SK-N-SH (cell line): ENCODE measurements at regions not wholly inside any gene's neighbourhood (a gene's known extent, or its start where the extent isn't known, plus 50 kb on each side); places are given as distances from the start of the nearest gene placed in this dataset.
"Not testable (repeated sequence)": the region's sequence is repeated elsewhere in the genome, so short reads cannot be mapped to it uniquely, and the experiment has no call there.

Experiments used
- EP300 ChIP-seq, 2 experiments: IDR thresholded peaks; 2 replicates each; pipeline versions ENCODE4 v1.4.0 to v1.6.1; 2012; ENCODE audit warnings: borderline replicate concordance in 1 of 2, low read depth in 1 of 2, low read length in 1 of 2
- EZH2phosphoT487 ChIP-seq: fragments of 200-600 bp; sonication (generic); IDR thresholded peaks from 2 replicates; pipeline ENCODE4 v1.6.1; 2017; ENCODE audit warnings: low read depth, mixed run types, mild to moderate bottlenecking, antibody characterized with exemption, moderate library complexity, borderline replicate concordance
- GABPA ChIP-seq: IDR thresholded peaks from 2 replicates; pipeline ENCODE4 v1.4.0; 2012; ENCODE audit warnings: low read depth, mild to moderate bottlenecking
- GATA2 ChIP-seq: sonication (generic); formaldehyde crosslinking; IDR thresholded peaks from 2 replicates; pipeline ENCODE4 v1.5.0; 2020; ENCODE audit warnings: mild to moderate bottlenecking, missing genetic modification reagents
- POLR2AphosphoS5 ChIP-seq: IDR thresholded peaks from 2 replicates; pipeline ENCODE4 v1.6.1; 2012; ENCODE audit warnings: low read depth, low read length
- RAD21 ChIP-seq: IDR thresholded peaks from 2 replicates; pipeline ENCODE4 v1.6.1; 2012; ENCODE audit warnings: mild to moderate bottlenecking, low read length
- RFX5 ChIP-seq: IDR thresholded peaks from 2 replicates; pipeline ENCODE4 v1.6.1; 2012; ENCODE audit warnings: mild to moderate bottlenecking, improper control_type of control experiment, low read length
- TEAD4 ChIP-seq: IDR thresholded peaks from 2 replicates; pipeline ENCODE4 v1.4.0; 2012; ENCODE audit warnings: mild to moderate bottlenecking, borderline replicate concordance; ENCODE audit not compliant: insufficient read depth
- YY1 ChIP-seq: IDR thresholded peaks from 2 replicates; pipeline ENCODE4 v1.4.0; 2012; ENCODE audit warnings: low read depth, mild to moderate bottlenecking
- TF ChIP-seq, protein P1 (sequence below): fragments of 200-600 bp; sonication (generic); IDR thresholded peaks from 2 replicates; pipeline ENCODE4 v1.6.1; 2017; ENCODE audit warnings: antibody characterized with exemption, mild to moderate bottlenecking, moderate library complexity
- TF ChIP-seq, protein P2 (sequence below): IDR thresholded peaks from 2 replicates; pipeline ENCODE4 v1.6.1; 2012; ENCODE audit warnings: mild to moderate bottlenecking, low read depth, low read length, moderate library complexity

GRCh38 chr11:57893200-57893599 lies 130.5 kb upstream of the OR9Q1 start:
- TF ChIP-seq EP300 (IDR thresholded peaks at IDR 0.05; ENCODE audit: borderline replicate concordance in 1 of 2, low read depth in 1 of 2, low read length in 1 of 2); GATA2 (CRISPR knock-in tag); POLR2AphosphoS5; TEAD4; GABPA; RAD21; RFX5; YY1; EZH2phosphoT487: not testable (repeated sequence)
- TF ChIP-seq, protein P1, sequence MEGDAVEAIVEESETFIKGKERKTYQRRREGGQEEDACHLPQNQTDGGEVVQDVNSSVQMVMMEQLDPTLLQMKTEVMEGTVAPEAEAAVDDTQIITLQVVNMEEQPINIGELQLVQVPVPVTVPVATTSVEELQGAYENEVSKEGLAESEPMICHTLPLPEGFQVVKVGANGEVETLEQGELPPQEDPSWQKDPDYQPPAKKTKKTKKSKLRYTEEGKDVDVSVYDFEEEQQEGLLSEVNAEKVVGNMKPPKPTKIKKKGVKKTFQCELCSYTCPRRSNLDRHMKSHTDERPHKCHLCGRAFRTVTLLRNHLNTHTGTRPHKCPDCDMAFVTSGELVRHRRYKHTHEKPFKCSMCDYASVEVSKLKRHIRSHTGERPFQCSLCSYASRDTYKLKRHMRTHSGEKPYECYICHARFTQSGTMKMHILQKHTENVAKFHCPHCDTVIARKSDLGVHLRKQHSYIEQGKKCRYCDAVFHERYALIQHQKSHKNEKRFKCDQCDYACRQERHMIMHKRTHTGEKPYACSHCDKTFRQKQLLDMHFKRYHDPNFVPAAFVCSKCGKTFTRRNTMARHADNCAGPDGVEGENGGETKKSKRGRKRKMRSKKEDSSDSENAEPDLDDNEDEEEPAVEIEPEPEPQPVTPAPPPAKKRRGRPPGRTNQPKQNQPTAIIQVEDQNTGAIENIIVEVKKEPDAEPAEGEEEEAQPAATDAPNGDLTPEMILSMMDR: not testable (repeated sequence)
- TF ChIP-seq, protein P2, sequence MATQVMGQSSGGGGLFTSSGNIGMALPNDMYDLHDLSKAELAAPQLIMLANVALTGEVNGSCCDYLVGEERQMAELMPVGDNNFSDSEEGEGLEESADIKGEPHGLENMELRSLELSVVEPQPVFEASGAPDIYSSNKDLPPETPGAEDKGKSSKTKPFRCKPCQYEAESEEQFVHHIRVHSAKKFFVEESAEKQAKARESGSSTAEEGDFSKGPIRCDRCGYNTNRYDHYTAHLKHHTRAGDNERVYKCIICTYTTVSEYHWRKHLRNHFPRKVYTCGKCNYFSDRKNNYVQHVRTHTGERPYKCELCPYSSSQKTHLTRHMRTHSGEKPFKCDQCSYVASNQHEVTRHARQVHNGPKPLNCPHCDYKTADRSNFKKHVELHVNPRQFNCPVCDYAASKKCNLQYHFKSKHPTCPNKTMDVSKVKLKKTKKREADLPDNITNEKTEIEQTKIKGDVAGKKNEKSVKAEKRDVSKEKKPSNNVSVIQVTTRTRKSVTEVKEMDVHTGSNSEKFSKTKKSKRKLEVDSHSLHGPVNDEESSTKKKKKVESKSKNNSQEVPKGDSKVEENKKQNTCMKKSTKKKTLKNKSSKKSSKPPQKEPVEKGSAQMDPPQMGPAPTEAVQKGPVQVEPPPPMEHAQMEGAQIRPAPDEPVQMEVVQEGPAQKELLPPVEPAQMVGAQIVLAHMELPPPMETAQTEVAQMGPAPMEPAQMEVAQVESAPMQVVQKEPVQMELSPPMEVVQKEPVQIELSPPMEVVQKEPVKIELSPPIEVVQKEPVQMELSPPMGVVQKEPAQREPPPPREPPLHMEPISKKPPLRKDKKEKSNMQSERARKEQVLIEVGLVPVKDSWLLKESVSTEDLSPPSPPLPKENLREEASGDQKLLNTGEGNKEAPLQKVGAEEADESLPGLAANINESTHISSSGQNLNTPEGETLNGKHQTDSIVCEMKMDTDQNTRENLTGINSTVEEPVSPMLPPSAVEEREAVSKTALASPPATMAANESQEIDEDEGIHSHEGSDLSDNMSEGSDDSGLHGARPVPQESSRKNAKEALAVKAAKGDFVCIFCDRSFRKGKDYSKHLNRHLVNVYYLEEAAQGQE: not testable (repeated sequence)
